NCI-H510A treated with DMSO at 0.1 percent for 48 hours (cell line): ENCODE measurements at regions not wholly inside any gene's neighbourhood (a gene's known extent, or its start where the extent isn't known, plus 50 kb on each side); places are given as distances from the start of the nearest gene placed in this dataset.

Experiments
- DNase-seq: peaks from one replicate; lab custom pipeline; 2025; lab: John Stamatoyannopoulos, UW

- DNase-seq: no peak
Observed at GRCh38 chr3:168647582-168647981, 551.9 kb upstream of the GOLIM4 start.

GRCh38 chr3:168645180-168645579 is 549.5 kb upstream of the GOLIM4 start:
- no peak for DNase-seq

- DNase-seq: no peak
Observed at GRCh38 chr3:168628549-168628948, 532.8 kb upstream of the GOLIM4 start.

GRCh38 chr3:168625477-168625876 is 529.8 kb upstream of the GOLIM4 start:
- DNase-seq: no peak

- DNase-seq: no peak
Observed at GRCh38 chr3:168624892-168625448, 529.2 kb upstream of the GOLIM4 start.

GRCh38 chr3:168624195-168624594 is 528.5 kb upstream of the GOLIM4 start:
- DNase-seq: no peak

GRCh38 chr3:168622795-168623194 is 527.1 kb upstream of the GOLIM4 start:
- DNase-seq: no peak

- DNase-seq: peak; percentile 25
Observed at GRCh38 chr3:168620854-168621253, 525.1 kb upstream of the GOLIM4 start.

GRCh38 chr3:168618827-168619470 is 523.2 kb upstream of the GOLIM4 start:
- DNase-seq: no peak

GRCh38 chr3:168617658-168618057 is 521.9 kb upstream of the GOLIM4 start:
- no peak for DNase-seq

GRCh38 chr3:168616915-168617314 is 521.2 kb upstream of the GOLIM4 start:
- no peak for DNase-seq

- no peak for DNase-seq
Observed at GRCh38 chr3:168615493-168616020, 519.8 kb upstream of the GOLIM4 start.

- no peak for DNase-seq
Observed at GRCh38 chr3:168613151-168613550, 517.4 kb upstream of the GOLIM4 start.

GRCh38 chr3:168612671-168613070 is 516.9 kb upstream of the GOLIM4 start:
- no peak for DNase-seq

- no peak for DNase-seq
Observed at GRCh38 chr3:168611826-168612225, 516.1 kb upstream of the GOLIM4 start.

GRCh38 chr3:168608926-168609325 is 513.2 kb upstream of the GOLIM4 start:
- DNase-seq: no peak

- no peak for DNase-seq
Observed at GRCh38 chr3:168604767-168605166, 509.0 kb upstream of the GOLIM4 start.

GRCh38 chr3:168598250-168598649 is 502.5 kb upstream of the GOLIM4 start:
- DNase-seq: no peak

- no peak for DNase-seq
Observed at GRCh38 chr3:168596175-168596823, 500.6 kb upstream of the GOLIM4 start.

GRCh38 chr3:168591587-168591986 is 495.9 kb upstream of the GOLIM4 start:
- no peak for DNase-seq

GRCh38 chr3:168589376-168589775 is 493.7 kb upstream of the GOLIM4 start:
- no peak for DNase-seq

- DNase-seq: no peak
Observed at GRCh38 chr3:168585544-168585943, 489.8 kb upstream of the GOLIM4 start.

- DNase-seq: no peak
Observed at GRCh38 chr3:168583977-168584376, 488.3 kb upstream of the GOLIM4 start.
